Endothelial cell of umbilical vein (primary cell): ENCODE measurements at regions not wholly inside any gene's neighbourhood (a gene's known extent, or its start where the extent isn't known, plus 50 kb on each side); places are given as distances from the start of the nearest gene placed in this dataset.
"Not testable (repeated sequence)": the region's sequence is repeated elsewhere in the genome, so short reads cannot be mapped to it uniquely, and the experiment has no call there.

Experiments used
- BruUV-seq: library from RNA; stranded (reverse); fragments of 400-500 nt; replicated peaks from 2 replicates; lab custom pipeline; 2021; lab: Mats Ljungman, UMichigan
- CTCF ChIA-PET: fragments of 300-600, 350-600 bp; sonication (Branson Sonifier 250); formaldehyde crosslinking; loops from one replicate; lab custom pipeline; 2021; ENCODE audit warnings: antibody characterized with exemption, inconsistent platforms; lab: Charles Lee
- POLR2A ChIA-PET: fragments of 300-600, 350-600 bp; sonication (Branson Sonifier 250); formaldehyde crosslinking; loops from one replicate; lab custom pipeline; 2021; ENCODE audit warnings: antibody characterized with exemption, inconsistent platforms; lab: Charles Lee
- DNase-seq: peaks from one replicate; pipeline ENCODE4 v3.0.0-alpha.2; 2011; ENCODE audit warnings: low read depth, low spot score
- FAIRE-seq: peaks from 2 replicates; lab custom pipeline; 2011; peaks lifted over from hg19 to GRCh38; lab: Jason Lieb, UNC
- H2AFZ ChIP-seq: 2 replicates; pipeline ENCODE4 v1.6.0; 2012; ENCODE audit warnings: low read depth, low read length, control low read depth, inconsistent platforms
- H3K27ac ChIP-seq: 2 replicates; pipeline ENCODE4 v1.5.1; 2011; ENCODE audit warnings: low read depth, mild to moderate bottlenecking, control low read depth, low read length, moderate library complexity; ENCODE audit not compliant: insufficient read depth
- H3K27me3 ChIP-seq, 2 experiments: 2 replicates each; pipeline versions ENCODE4 v1.6.0 to v1.6.1; 2011; ENCODE audit warnings: low read length in 2 of 2, mixed read lengths in 1 of 2; ENCODE audit not compliant: control insufficient read depth in 2 of 2, insufficient read depth in 2 of 2
- H3K36me3 ChIP-seq, 2 experiments: 2 replicates in 1 of 2; 3 replicates in 1 of 2; pipeline ENCODE4 v1.5.1; 2011; ENCODE audit warnings: low read length in 2 of 2, mild to moderate bottlenecking in 1 of 2, moderate library complexity in 1 of 2; ENCODE audit not compliant: control insufficient read depth in 2 of 2, insufficient read depth in 2 of 2; ENCODE audit errors: extremely low read depth in 1 of 2
- H3K4me1 ChIP-seq: 3 replicates; pipeline ENCODE4 v1.5.1; 2011; ENCODE audit warnings: mild to moderate bottlenecking, low read length; ENCODE audit not compliant: control insufficient read depth, insufficient read depth; ENCODE audit errors: extremely low read depth
- H3K4me2 ChIP-seq: 2 replicates; pipeline ENCODE4 v1.6.1; 2011; ENCODE audit warnings: low read length, control low read depth, mixed read lengths; ENCODE audit not compliant: insufficient read depth
- H3K4me3 ChIP-seq, 3 experiments: fragments of 200-600 bp in 1 of 3; sonication (generic), shearing (Covaris generic) in 1 of 3; replicated peaks in 1 of 3; 2 replicates each; pipeline ENCODE4 v1.5.1; 2011 to 2016; ENCODE audit warnings: control low read depth in 3 of 3, low read length in 3 of 3, mild to moderate bottlenecking in 2 of 3, inconsistent platforms in 1 of 3, low read depth in 1 of 3, moderate library complexity in 1 of 3; ENCODE audit not compliant: insufficient read depth in 1 of 3
- H3K79me2 ChIP-seq: 2 replicates; pipeline ENCODE4 v1.6.0; 2012; ENCODE audit warnings: low read length, inconsistent platforms; ENCODE audit not compliant: control insufficient read depth, insufficient read depth
- H3K9ac ChIP-seq: replicated peaks from 2 replicates; pipeline ENCODE3; 2011; ENCODE audit warnings: low read length, control low read depth; ENCODE audit not compliant: insufficient read depth; ENCODE audit errors: extremely low read depth
- H3K9me1 ChIP-seq: replicated peaks from 3 replicates; pipeline ENCODE4 v1.6.0; 2011; ENCODE audit warnings: mild to moderate bottlenecking, low read length; ENCODE audit not compliant: control insufficient read depth, insufficient read depth; ENCODE audit errors: extremely low read depth
- H3K9me3 ChIP-seq: replicated peaks from 2 replicates; pipeline ENCODE4 v1.5.1; 2012; ENCODE audit warnings: low read length, inconsistent platforms; ENCODE audit not compliant: control insufficient read depth, insufficient read depth
- H4K20me1 ChIP-seq: replicated peaks from 2 replicates; pipeline ENCODE3; 2011; ENCODE audit warnings: mild to moderate bottlenecking, low read length; ENCODE audit not compliant: control insufficient read depth, insufficient read depth; ENCODE audit errors: extremely low read depth
- CTCF ChIP-seq, 2 donors: IDR thresholded peaks; 1 replicate in 1 of 2; 2 replicates in 1 of 2; pipeline ENCODE4 v1.5.1; 2011; ENCODE audit warnings: low read length in 2 of 2, mild to moderate bottlenecking in 2 of 2, moderate library complexity in 2 of 2, control low read depth in 1 of 2, inconsistent platforms in 1 of 2, low read depth in 1 of 2; ENCODE audit not compliant: insufficient read depth in 1 of 2; ENCODE audit errors: extremely low read depth in 1 of 2
- EZH2 ChIP-seq: IDR thresholded peaks from 2 replicates; pipeline ENCODE4 v1.6.1; 2012; ENCODE audit warnings: borderline replicate concordance, low read depth, mild to moderate bottlenecking, moderate library complexity, low read length, inconsistent platforms; ENCODE audit not compliant: severe bottlenecking
- FOS ChIP-seq: IDR thresholded peaks from 2 replicates; pipeline ENCODE4 v1.6.1; 2011; ENCODE audit warnings: mild to moderate bottlenecking, low read length, moderate library complexity, borderline replicate concordance; ENCODE audit not compliant: insufficient read depth
- GATA2 ChIP-seq: IDR thresholded peaks from 2 replicates; pipeline ENCODE4 v1.7.0; 2011; ENCODE audit warnings: low read depth, mild to moderate bottlenecking, moderate library complexity, mixed read lengths, low read length; ENCODE audit not compliant: insufficient read length, insufficient read depth
- JUN ChIP-seq: IDR thresholded peaks from 2 replicates; pipeline ENCODE4 v1.6.1; 2011; ENCODE audit warnings: borderline replicate concordance, low read depth; ENCODE audit not compliant: insufficient read length, insufficient read depth
- MAX ChIP-seq: IDR thresholded peaks from 2 replicates; pipeline ENCODE4 v1.6.1; 2011; ENCODE audit not compliant: insufficient read depth, insufficient read length
- MYC ChIP-seq: IDR thresholded peaks from one replicate; pipeline ENCODE4 v1.6.1; 2011; ENCODE audit warnings: mild to moderate bottlenecking, low read depth, low read length
- POLR2A ChIP-seq: IDR thresholded peaks from 2 replicates; pipeline ENCODE4 v1.6.1; 2012; ENCODE audit warnings: low read depth, mild to moderate bottlenecking, control low read depth, low read length
- POLR2AphosphoS5 ChIP-seq: IDR thresholded peaks from 2 replicates; pipeline ENCODE4 v1.6.1; 2012; ENCODE audit warnings: low read depth, mild to moderate bottlenecking, control low read depth, low read length, moderate library complexity; ENCODE audit not compliant: insufficient read depth
- dilution Hi-C: fragments of 300-500 bp; cut with MboI; formaldehyde crosslinking; loops from one replicate; pipeline ENCODE4 v1.15.0; 2019; ENCODE audit warnings: low sequenced_read_pairs; ENCODE audit not compliant: extremely low pct_ligation_motif_present
- intact Hi-C: fragments of 100-400 bp; cut with micrococcal nuclease; formaldehyde crosslinking; loops from one replicate; pipeline ENCODE4 v1.10.0; 2022

- intact Hi-C loops, result no loop called here
- H3K27me3 ChIP-seq, result peaks cover 4 to 16% of the 10 kb centered on the region in 2 experiments
Measured at GRCh38 chr10:30705101-30705624, 75.6 kb upstream of the LYZL2 start.

GRCh38 chr10:30704601-30705100, 75.1 kb upstream of the LYZL2 start:
- CTCF ChIA-PET, H3K4me3 ChIP-seq, H3K79me2 ChIP-seq, BruUV-seq, dilution Hi-C loops, H3K4me2 ChIP-seq, H2AFZ ChIP-seq, intact Hi-C loops, FAIRE-seq, DNase-seq, H3K9me3 ChIP-seq, H3K9me1 ChIP-seq, POLR2A ChIA-PET, H3K27ac ChIP-seq, H4K20me1 ChIP-seq, H3K9ac ChIP-seq, H3K4me1 ChIP-seq, H3K36me3 ChIP-seq: not testable (repeated sequence)
- H3K27me3 ChIP-seq, result peaks cover 4 to 18% of the 10 kb centered on the region in 2 experiments

More at GRCh38 chr10:30705101-30705624, 75.6 kb upstream of the LYZL2 start:
- no peaks in the 10 kb centered on the region for H3K36me3 ChIP-seq
- FAIRE-seq, result no peak
- no peak overlapping the region for H2AFZ ChIP-seq
- no peak overlapping the region for H3K4me2 ChIP-seq
- H3K4me1 ChIP-seq, result no peaks in the 10 kb centered on the region
- no peaks in the 10 kb centered on the region for H3K9me1 ChIP-seq
- DNase-seq, result no peak
- no peak overlapping the region for H3K9ac ChIP-seq
- ChIA-PET CTCF (no interaction called here), POLR2A (no interaction called here)
- H3K4me3 ChIP-seq, result no peak overlapping the region
- no peak overlapping the region for H3K27ac ChIP-seq
- BruUV-seq, result no TSS peak
- dilution Hi-C loops, result no loop called here
- no peaks in the 10 kb centered on the region for H3K79me2 ChIP-seq
- no peaks in the 10 kb centered on the region for H3K9me3 ChIP-seq
- no peaks in the 10 kb centered on the region for H4K20me1 ChIP-seq
- TF ChIP-seq JUN (no peak), FOS (no peak), POLR2AphosphoS5 (no peak), EZH2 (no peak), MYC (no peak), POLR2A (no peak), GATA2 (no peak), MAX (no peak), CTCF (IDR thresholded peaks at IDR 0.05; ENCODE audit: extremely low read depth in 1 of 2, insufficient read depth in 1 of 2, low read depth in 1 of 2, low read length in 2 of 2) (no peak)
